GM21447 (cell line): ENCODE measurements at regions not wholly inside any gene's neighbourhood (a gene's known extent, or its start where the extent isn't known, plus 50 kb on each side); places are given as distances from the start of the nearest gene placed in this dataset.

Experiments used
- ATAC-seq: cut with Tn5 transposase; IDR thresholded peaks from one replicate; pipeline ENCODE4 v1.9.1; 2021; ENCODE audit not compliant: unreplicated experiment

DNA sequence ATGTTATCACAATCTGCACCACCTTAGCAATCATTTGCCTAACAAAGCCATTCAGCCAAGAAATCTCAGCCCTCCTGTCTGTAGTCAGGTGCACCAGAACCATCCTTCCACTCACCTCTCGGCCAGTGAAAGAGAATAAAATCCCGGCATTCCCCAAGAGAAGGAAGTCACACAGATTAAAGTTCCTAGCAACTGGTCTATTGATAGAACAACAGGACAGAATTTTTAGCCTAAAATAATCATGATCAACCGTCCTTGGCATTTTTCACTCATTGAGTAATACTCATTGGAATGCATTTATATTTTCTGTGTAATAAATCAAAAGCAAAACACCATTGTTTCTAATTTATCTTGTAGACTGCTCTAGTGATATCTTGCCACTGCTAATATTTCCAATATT is 85.7 kb upstream of the CDH4 start:
- ATAC-seq = no peak

DNA sequence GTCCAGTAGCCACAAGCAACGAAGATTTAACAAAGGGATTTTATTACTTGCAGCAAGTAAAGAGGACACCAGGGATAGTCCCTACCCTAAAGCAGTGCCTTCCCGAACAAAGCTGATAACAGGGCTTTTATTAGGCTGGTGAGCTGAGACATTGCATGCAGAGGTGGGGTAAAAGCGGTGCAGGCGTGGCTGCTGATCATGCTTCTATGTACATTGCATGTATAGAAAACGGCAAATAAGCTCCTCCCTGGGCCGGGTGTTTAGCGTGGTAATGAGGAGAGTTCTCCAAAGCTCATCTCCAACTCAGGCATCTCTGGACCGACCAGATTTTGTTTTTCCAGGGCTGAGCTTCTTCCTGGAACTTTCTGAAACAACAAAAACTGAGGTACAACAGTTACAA is 83.5 kb upstream of the CDH4 start:
- no peak for ATAC-seq

DNA sequence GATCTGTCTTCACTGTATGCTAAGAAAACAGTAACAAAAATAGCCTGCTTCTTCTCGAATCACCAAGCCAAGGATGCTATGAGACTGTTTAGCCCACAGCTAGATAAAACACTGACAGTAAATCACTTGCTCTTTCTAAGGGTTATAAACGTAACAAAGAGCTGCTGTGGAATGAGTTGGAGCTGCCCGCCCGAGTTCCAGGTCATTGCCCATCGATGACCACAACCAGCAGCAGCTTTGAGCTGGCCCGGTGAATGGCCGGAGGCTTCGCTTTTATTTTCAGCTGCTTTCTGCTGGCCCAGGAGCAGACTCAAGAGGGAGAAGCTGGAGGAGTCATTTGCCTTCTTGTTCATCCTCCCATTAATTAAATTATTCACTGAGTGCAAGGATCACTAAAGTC is 82.2 kb upstream of the CDH4 start:
- ATAC-seq = no peak

GRCh38 chr20:61170496-61171320 is 81.4 kb upstream of the CDH4 start:
- ATAC-seq = no peak

GRCh38 chr20:61173267-61173666 is 78.8 kb upstream of the CDH4 start:
- ATAC-seq = no peak

DNA sequence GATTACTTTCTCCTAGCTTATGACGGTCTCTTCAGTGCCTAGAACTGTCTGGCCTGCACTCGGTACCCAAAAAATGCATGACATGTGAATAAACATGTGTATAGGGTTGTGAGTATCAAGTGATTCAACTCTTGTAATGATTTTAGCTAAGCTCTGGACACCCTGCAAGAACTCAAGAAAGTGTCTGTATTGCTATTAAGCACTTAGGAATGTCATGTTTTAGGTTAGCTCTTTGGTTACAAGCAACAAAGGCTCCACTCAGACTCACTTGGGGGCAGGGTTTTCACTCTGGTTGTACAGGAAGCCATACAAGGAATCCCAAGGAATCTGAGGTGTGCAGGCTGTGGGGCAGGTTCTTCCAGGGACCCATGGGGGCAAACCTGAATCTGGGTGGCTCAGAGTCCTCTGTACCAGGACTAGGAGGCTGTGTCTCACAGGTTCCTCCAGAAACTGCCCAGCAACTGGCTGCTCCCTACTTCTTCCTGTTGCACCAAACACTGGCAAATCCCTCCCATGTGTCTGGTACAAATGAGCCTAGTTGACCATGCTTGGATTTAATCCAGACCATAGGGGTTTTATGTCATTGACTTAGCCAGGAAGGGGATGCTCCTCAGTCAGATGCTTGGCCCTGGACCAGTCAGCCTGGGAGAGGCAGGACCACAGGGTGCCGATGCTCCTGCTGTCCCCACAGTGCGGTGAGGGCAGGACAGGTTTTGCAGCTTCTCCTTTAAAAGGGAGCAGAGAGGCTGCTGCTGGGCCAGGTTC is 77.9 kb upstream of the CDH4 start:
- ATAC-seq = no peak

- ATAC-seq = no peak
Measured at GRCh38 chr20:61176874-61177273, 75.2 kb upstream of the CDH4 start.

GRCh38 chr20:61178551-61179071 is 73.5 kb upstream of the CDH4 start:
- ATAC-seq = no peak

- ATAC-seq = no peak
Measured at GRCh38 chr20:61184194-61184593, 67.9 kb upstream of the CDH4 start.

- no peak for ATAC-seq
Measured at GRCh38 chr20:61185181-61185580, 66.9 kb upstream of the CDH4 start.

DNA sequence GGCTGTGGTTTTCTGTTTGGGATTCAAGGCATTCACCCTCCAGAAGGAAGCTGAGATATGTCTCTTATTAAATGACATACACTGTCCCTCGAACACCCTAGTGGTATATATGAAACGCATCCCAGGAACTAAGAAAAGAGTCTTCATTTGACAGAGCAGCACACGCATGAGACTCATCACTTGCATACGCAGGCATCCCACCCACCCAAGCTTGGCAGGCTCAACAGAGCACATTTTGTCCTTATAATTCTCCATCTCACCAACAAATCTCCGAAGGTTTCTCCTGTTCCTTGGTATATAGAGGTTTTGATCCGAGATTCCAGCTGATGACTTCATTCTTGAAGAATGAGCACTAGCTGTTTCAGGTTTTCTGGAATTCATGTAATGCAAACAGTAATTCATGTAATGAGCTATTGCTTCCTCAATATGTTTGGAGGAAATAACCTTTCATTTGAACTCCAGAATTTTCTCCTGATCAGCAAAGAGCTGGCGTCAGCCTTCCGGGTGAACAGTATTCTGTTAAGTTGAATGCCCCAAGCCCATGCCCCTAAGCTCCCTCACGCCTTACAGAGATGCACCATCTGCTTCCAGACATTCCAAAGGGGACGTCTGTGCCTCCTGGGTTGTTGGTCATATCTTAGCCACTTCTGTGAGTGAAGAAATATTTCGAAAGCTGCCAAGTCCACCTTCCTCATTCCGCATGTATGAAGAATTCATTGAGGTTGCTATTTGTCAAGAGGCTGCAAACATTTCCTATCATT is 66.0 kb upstream of the CDH4 start:
- no peak for ATAC-seq

DNA sequence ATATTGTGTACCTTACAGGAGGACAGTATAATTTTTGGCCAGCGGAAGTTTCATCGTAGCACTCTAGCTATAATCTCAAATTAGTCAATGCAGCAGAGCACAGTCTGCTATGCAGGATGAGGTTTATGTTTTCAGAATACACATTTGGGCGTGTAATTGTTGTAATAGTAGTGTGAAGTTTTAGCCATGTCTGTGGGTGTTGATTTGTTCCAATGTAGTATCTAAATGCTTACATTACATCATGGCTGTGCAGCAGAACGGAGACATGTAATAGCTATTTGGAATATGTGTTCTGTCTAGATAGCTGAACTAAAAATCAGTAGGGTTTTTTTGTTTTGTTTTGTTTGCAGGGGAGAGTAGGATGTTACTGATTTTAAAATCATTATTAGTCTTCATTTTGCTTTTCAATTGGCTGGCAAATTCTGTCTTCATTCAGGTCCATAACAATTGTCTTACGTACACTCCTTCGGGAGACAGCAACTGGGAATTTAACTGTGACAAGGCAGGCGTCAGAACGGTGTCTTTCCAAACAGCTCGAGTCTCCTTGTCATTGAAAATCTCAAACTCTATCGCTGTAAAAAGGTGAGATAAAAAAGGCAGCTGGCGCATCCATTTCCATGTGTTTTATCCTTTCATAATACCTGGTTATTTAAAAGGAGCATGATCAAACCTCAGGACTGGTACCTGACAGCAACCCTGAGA is 65.1 kb upstream of the CDH4 start:
- ATAC-seq = no peak

DNA sequence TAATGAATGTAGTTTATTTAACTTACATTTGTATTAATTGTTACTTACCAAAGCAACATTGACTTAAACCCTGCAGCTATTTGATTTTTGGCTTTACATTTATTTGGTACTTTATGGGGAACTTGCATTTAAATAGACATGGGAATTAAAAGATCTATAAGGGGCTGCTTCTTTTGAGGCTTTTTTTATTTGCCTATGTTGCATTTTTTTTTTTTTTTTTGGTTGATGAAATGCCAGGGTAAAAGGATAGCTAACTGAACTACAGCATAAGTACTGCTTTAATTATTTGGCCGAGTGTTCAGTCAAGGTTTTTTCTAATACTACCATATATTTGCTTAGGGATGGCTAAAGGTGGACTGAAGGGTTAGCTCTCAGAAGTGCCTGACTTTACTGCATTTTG is 62.5 kb upstream of the CDH4 start:
- ATAC-seq = no peak

- no peak for ATAC-seq
Measured at GRCh38 chr20:61191096-61191495, 61.0 kb upstream of the CDH4 start.

GRCh38 chr20:61192337-61192950 is 59.6 kb upstream of the CDH4 start:
- ATAC-seq = no peak

DNA sequence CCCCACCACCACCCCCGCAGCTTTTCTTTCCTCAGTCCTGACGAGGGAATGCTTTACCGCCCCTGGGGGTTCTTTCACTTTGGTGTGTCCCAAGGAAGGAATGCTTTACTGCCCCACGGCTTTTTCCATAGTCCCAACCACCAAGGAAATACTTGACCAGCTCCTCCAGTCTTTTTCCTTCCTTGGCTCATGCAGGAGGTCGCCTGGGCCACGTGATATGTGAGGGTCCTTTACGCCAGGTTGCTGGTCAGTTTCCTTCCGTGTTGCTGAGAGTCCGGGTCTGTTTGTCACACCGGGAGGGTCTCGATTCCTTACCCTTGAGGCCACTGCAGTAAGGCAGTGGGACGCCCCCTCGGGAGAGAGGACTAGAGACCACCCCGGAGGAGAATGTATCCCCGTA is 58.9 kb upstream of the CDH4 start:
- ATAC-seq = no peak
